Prostate gland (tissue), 2 donors: ENCODE measurements at regions not wholly inside any gene's neighbourhood (a gene's known extent, or its start where the extent isn't known, plus 50 kb on each side); places are given as distances from the start of the nearest gene placed in this dataset.

Source experiments
- CTCF ChIP-seq, 4 experiments: fragments of 200-600 bp in 2 of 4; fragments of 450-650 bp in 2 of 4; sonication (generic) in 2 of 4; IDR thresholded peaks; 1 replicate in 3 of 4; 2 replicates in 1 of 4; pipeline ENCODE4 v1.5.1; 2016 to 2019; ENCODE audit warnings: antibody characterized with exemption in 4 of 4, mild to moderate bottlenecking in 2 of 4, moderate library complexity in 2 of 4
- POLR2A ChIP-seq: fragments of 450-650 bp; IDR thresholded peaks from one replicate; pipeline ENCODE4 v1.6.1; 2016; ENCODE audit warnings: antibody characterized with exemption, mild to moderate bottlenecking
- POLR2AphosphoS5 ChIP-seq: sonication (generic); formaldehyde crosslinking; IDR thresholded peaks from one replicate; pipeline ENCODE4 v1.6.1; 2017; ENCODE audit warnings: antibody characterized with exemption

DNA sequence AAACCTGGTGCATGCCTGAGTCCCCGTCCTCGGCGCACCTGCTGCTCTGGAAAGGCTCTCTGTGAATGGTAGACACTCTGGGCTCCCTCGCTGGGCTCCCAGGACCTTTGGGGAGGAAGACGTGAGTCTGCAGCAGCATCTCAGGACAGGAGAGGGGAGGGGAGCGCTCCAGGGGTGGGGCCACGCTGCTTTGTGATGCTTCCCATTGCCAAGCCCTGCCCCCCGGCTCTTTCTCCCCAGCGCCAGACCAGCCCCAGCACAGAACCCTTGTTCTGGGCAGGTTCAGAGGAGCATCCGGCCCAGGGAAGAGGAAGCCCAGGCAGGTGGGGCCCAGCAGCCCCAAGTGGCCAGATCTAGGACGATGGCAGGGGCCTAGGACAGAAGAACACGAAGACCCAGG is 111.2 kb downstream of the BRD1 start:
- TF ChIP-seq CTCF (IDR thresholded peaks at IDR 0.05) (no peak), POLR2AphosphoS5 (no peak), POLR2A (no peak)
